IMR-90 (cell line): ENCODE measurements at regions not wholly inside any gene's neighbourhood (a gene's known extent, or its start where the extent isn't known, plus 50 kb on each side); places are given as distances from the start of the nearest gene placed in this dataset.

Source experiments
- ATAC-seq: fragments of 200-7000 bp; cut with Tn5 transposase; 2 replicates; pipeline ENCODE4 v1.9.1; 2020; ENCODE audit warnings: low read depth, mild to moderate bottlenecking, moderate library complexity
- BruUV-seq: library from RNA; stranded (reverse); fragments of 400-500 nt; replicated peaks from 2 replicates; lab custom pipeline; 2021; lab: Mats Ljungman, UMichigan
- CTCF ChIA-PET: fragments of 300-600 bp; formaldehyde crosslinking; extraction: SDS; loops from one replicate; lab custom pipeline; 2021; ENCODE audit warnings: antibody characterized with exemption; lab: Yijun Ruan, JAX
- POLR2A ChIA-PET: fragments of 300-600 bp; sonication (Branson Sonifier 250); formaldehyde crosslinking; loops from one replicate; lab custom pipeline; 2022; ENCODE audit warnings: antibody characterized with exemption; ENCODE audit not compliant: unreplicated experiment; lab: Charles Lee
- DNase-seq: peaks from one replicate; pipeline ENCODE4 v3.0.0; 2013
- H2AFZ ChIP-seq: replicated peaks from 2 replicates; pipeline ENCODE3; 2013; ENCODE audit warnings: low read length, mild to moderate bottlenecking; ENCODE audit not compliant: poor library complexity
- H2AK5ac ChIP-seq: 2 replicates; pipeline ENCODE4 v1.6.1; 2013; ENCODE audit warnings: low read depth, low read length, inconsistent platforms
- H2AK9ac ChIP-seq: replicated peaks from 2 replicates; pipeline ENCODE3; 2013; ENCODE audit warnings: mild to moderate bottlenecking, low read depth, low read length, moderate library complexity; ENCODE audit not compliant: poor library complexity
- H2BK120ac ChIP-seq: 2 replicates; pipeline ENCODE4 v1.6.1; 2013; ENCODE audit warnings: low read depth, low read length, inconsistent platforms
- H2BK15ac ChIP-seq: 3 replicates; pipeline ENCODE4 v1.6.1; 2013; ENCODE audit warnings: low read depth, low read length, inconsistent platforms
- H2BK20ac ChIP-seq: 2 replicates; pipeline ENCODE4 v1.6.1; 2013; ENCODE audit warnings: low read depth, mild to moderate bottlenecking, inconsistent platforms, low read length, moderate library complexity
- H2BK5ac ChIP-seq: 2 replicates; pipeline ENCODE4 v1.6.1; 2013; ENCODE audit warnings: mild to moderate bottlenecking, low read depth, low read length, inconsistent platforms; ENCODE audit not compliant: poor library complexity, severe bottlenecking
- H3K14ac ChIP-seq: replicated peaks from 2 replicates; pipeline ENCODE4 v1.6.1; 2013; ENCODE audit warnings: low read depth, low read length, inconsistent platforms
- H3K18ac ChIP-seq: 2 replicates; pipeline ENCODE4 v1.6.1; 2013; ENCODE audit warnings: low read depth, low read length, control low read depth
- H3K23ac ChIP-seq: 2 replicates; pipeline ENCODE4 v1.6.1; 2013; ENCODE audit warnings: low read depth, low read length, inconsistent platforms
- H3K27ac ChIP-seq: 2 replicates; pipeline ENCODE4 v1.5.1; 2013; ENCODE audit warnings: mild to moderate bottlenecking, control low read depth, low read length; ENCODE audit not compliant: insufficient read depth
- H3K27me3 ChIP-seq: 2 replicates; pipeline ENCODE4 v1.6.1; 2013; ENCODE audit warnings: low read length; ENCODE audit not compliant: control insufficient read depth, insufficient read depth
- H3K36me3 ChIP-seq: 2 replicates; pipeline ENCODE4 v1.6.1; 2013; ENCODE audit warnings: low read length, mixed read lengths; ENCODE audit not compliant: control insufficient read depth, insufficient read depth
- H3K4ac ChIP-seq: 2 replicates; pipeline ENCODE4 v1.6.1; 2013; ENCODE audit warnings: low read depth, low read length, inconsistent platforms
- H3K4me1 ChIP-seq: 2 replicates; pipeline ENCODE4 v1.6.1; 2013; ENCODE audit warnings: low read length, mixed read lengths; ENCODE audit not compliant: control insufficient read depth, insufficient read depth
- H3K4me2 ChIP-seq: 2 replicates; pipeline ENCODE4 v1.6.1; 2013; ENCODE audit warnings: low read depth, mild to moderate bottlenecking, control low read depth, low read length, moderate library complexity
- H3K4me3 ChIP-seq: 2 replicates; pipeline ENCODE4 v1.5.1; 2013; ENCODE audit warnings: low read depth, mild to moderate bottlenecking, control low read depth, low read length, moderate library complexity; ENCODE audit not compliant: insufficient read depth
- H3K56ac ChIP-seq: 2 replicates; pipeline ENCODE4 v1.6.1; 2013; ENCODE audit warnings: low read length, inconsistent platforms; ENCODE audit not compliant: insufficient read depth; ENCODE audit errors: extremely low read depth
- H3K79me1 ChIP-seq, 2 experiments: 2 replicates each; pipeline ENCODE4 v1.6.1; 2013; ENCODE audit warnings: low read length in 2 of 2, inconsistent platforms in 1 of 2, low read depth in 1 of 2
- H3K9ac ChIP-seq: 2 replicates; pipeline ENCODE4 v1.6.1; 2013; ENCODE audit warnings: low read depth, low read length, control low read depth
- H3K9me1 ChIP-seq: 2 replicates; pipeline ENCODE4 v1.6.1; 2013; ENCODE audit warnings: low read length, inconsistent platforms; ENCODE audit not compliant: insufficient read depth
- H3K9me3 ChIP-seq: 2 replicates; pipeline ENCODE4 v1.6.1; 2013; ENCODE audit warnings: low read length; ENCODE audit not compliant: control insufficient read depth, insufficient read depth
- H4K20me1 ChIP-seq: 2 replicates; pipeline ENCODE4 v1.6.1; 2013; ENCODE audit warnings: low read length, inconsistent platforms; ENCODE audit not compliant: insufficient read depth
- H4K5ac ChIP-seq: 2 replicates; pipeline ENCODE4 v1.6.1; 2013; ENCODE audit warnings: mild to moderate bottlenecking, low read depth, low read length, control low read depth
- H4K8ac ChIP-seq, 2 experiments: 2 replicates each; pipeline ENCODE4 v1.6.1; 2013; ENCODE audit warnings: low read depth in 2 of 2, low read length in 2 of 2, control low read depth in 1 of 2, inconsistent platforms in 1 of 2
- H4K91ac ChIP-seq: 2 replicates; pipeline ENCODE4 v1.6.1; 2013; ENCODE audit warnings: low read depth, low read length, inconsistent platforms; ENCODE audit not compliant: insufficient read depth
- CHD1 ChIP-seq: IDR thresholded peaks from 2 replicates; pipeline ENCODE4 v1.6.1; 2012; ENCODE audit warnings: low read depth, low read length, improper control_type of control experiment
- MAFK ChIP-seq: IDR thresholded peaks from 2 replicates; pipeline ENCODE4 v1.6.1; 2012; ENCODE audit warnings: low read depth, low read length, improper control_type of control experiment
- RAD21 ChIP-seq: IDR thresholded peaks from 2 replicates; pipeline ENCODE4 v1.6.1; 2012; ENCODE audit warnings: low read length, improper control_type of control experiment
- SMC3 ChIP-seq: fragments of 150-350 bp; IDR thresholded peaks from 2 replicates; pipeline ENCODE4 v1.6.1; 2016; ENCODE audit warnings: low read depth, mild to moderate bottlenecking, antibody characterized with exemption, low read length, moderate library complexity
- WGBS, 2 experiments: methylation state at CpG; one replicate each; pipeline versions ENCODE4 v1.1.5 to v1.1.7; 2013; ENCODE audit warnings: missing lambda C conversion rate in 2 of 2; ENCODE audit not compliant: insufficient read length in 1 of 2; ENCODE audit errors: extremely low coverage in 2 of 2; 5-methylcytosine and 5-hydroxymethylcytosine counted together
- dilution Hi-C: fragments of 300-500 bp; cut with HindIII; formaldehyde crosslinking; loops from one replicate; pipeline ENCODE4 v1.14.3; 2018; ENCODE audit warnings: low sequenced_read_pairs; ENCODE audit not compliant: unreplicated experiment
- in situ Hi-C: fragments of 300-500 bp; cut with MboI; formaldehyde crosslinking; loops from 3 replicates; pipeline ENCODE4 v1.14.3; 2019; ENCODE audit warnings: low sequenced_read_pairs, inconsistent platforms, mixed read lengths
- intact Hi-C: fragments of 100-400 bp; cut with micrococcal nuclease; formaldehyde crosslinking; loops from 2 replicates; pipeline ENCODE4 v1.10.0; 2022
- TF ChIP-seq, protein P1 (sequence below): conservative IDR thresholded peaks from 2 replicates; pipeline ENCODE4 v1.5.1; 2012; ENCODE audit warnings: mild to moderate bottlenecking, low read depth, low read length, improper control_type of control experiment

GRCh38 chr6:115643762-115644161, 416.9 kb downstream of the FRK start:
- Histone ChIP-seq H3K36me3 (no peaks in the 10 kb centered on the region), H3K4me2 (no peak overlapping the region)
- CTCF ChIA-PET, result interaction anchor here (1.5 kb wide), 1 partner anchor 14 kb away, joined by 3 read pairs; no protein-coding TSS in a partner anchor

More at GRCh38 chr6:115643762-115644161, 416.9 kb downstream of the FRK start:
- Histone ChIP-seq H2AK9ac (no peak overlapping the region), H3K4me1 (no peaks in the 10 kb centered on the region), H3K56ac (no peak overlapping the region), H3K9ac (no peak overlapping the region), H3K4ac (no peak overlapping the region), H3K18ac (no peak overlapping the region), H2AK5ac (no peak overlapping the region), H2BK5ac (no peak overlapping the region), H3K4me3 (no peak overlapping the region), H3K27ac (no peak overlapping the region), H3K27me3 (no peaks in the 10 kb centered on the region), H2BK15ac (no peak overlapping the region), H4K8ac (no peak overlapping the region), H2BK120ac (no peak overlapping the region), H3K9me3 (no peaks in the 10 kb centered on the region), H4K5ac (no peak overlapping the region), H3K23ac (no peak overlapping the region), H2AFZ (no peak overlapping the region), H3K79me1 (no peaks in the 10 kb centered on the region), H4K91ac (no peak overlapping the region), H2BK20ac (no peak overlapping the region), H4K20me1 (no peaks in the 10 kb centered on the region), H3K14ac (no peak overlapping the region), H3K9me1 (no peaks in the 10 kb centered on the region)
- BruUV-seq, result no TSS peak
- ATAC-seq (peak; percentile 88), DNase-seq (peak; percentile 50)
- in situ Hi-C loops, result no loop called here
- POLR2A ChIA-PET, result no interaction called here
- intact Hi-C loops, result no loop called here
- dilution Hi-C loops, result no loop called here
- TF ChIP-seq, protein P1, sequence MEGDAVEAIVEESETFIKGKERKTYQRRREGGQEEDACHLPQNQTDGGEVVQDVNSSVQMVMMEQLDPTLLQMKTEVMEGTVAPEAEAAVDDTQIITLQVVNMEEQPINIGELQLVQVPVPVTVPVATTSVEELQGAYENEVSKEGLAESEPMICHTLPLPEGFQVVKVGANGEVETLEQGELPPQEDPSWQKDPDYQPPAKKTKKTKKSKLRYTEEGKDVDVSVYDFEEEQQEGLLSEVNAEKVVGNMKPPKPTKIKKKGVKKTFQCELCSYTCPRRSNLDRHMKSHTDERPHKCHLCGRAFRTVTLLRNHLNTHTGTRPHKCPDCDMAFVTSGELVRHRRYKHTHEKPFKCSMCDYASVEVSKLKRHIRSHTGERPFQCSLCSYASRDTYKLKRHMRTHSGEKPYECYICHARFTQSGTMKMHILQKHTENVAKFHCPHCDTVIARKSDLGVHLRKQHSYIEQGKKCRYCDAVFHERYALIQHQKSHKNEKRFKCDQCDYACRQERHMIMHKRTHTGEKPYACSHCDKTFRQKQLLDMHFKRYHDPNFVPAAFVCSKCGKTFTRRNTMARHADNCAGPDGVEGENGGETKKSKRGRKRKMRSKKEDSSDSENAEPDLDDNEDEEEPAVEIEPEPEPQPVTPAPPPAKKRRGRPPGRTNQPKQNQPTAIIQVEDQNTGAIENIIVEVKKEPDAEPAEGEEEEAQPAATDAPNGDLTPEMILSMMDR, result peak; percentile 47
- TF ChIP-seq RAD21 (peak; percentile 44), CHD1 (no peak), MAFK (no peak), SMC3 (peak; percentile 25; the same call in 1 of the 2 replicates)
- no CpG with 5 or more reads among the region's 2 CpGs for WGBS, 2 experiments
